ENCODE measurements at regions not wholly inside any gene's neighbourhood (a gene's known extent, or its start where the extent isn't known, plus 50 kb on each side); places are given as distances from the start of the nearest gene placed in this dataset.

GRCh38 chr14:36057452-36058116 lies 118.9 kb downstream of the PTCSC3 start:
- H3K27ac Mint-ChIP-seq: no peak overlapping the region
- H3K4me1 Mint-ChIP-seq (ENCODE audit: low read depth): no peaks in the 10 kb centered on the region
- H3K9me3 Mint-ChIP-seq: no peaks in the 10 kb centered on the region
- H3K36me3 Mint-ChIP-seq (ENCODE audit: low read depth): no peaks in the 10 kb centered on the region
- H3K4me3 Mint-ChIP-seq (ENCODE audit: low read depth): no peak overlapping the region
- H3K27me3 Mint-ChIP-seq (ENCODE audit: low read depth): peaks cover 21% of the 10 kb centered on the region
- no peak for DNase-seq (ENCODE audit: low spot score)
- intact Hi-C loops (cut with micrococcal nuclease): no loop called here

- Mint-ChIP-seq H3K36me3 (ENCODE audit: low read depth) (no peaks in the 10 kb centered on the region), H3K27me3 (ENCODE audit: low read depth) (peaks cover 18% of the 10 kb centered on the region), H3K4me3 (ENCODE audit: low read depth) (no peak overlapping the region)
These were observed 119.7 kb downstream of the PTCSC3 start for GRCh38 chr14:36056845-36057244.

GRCh38 chr14:36055681-36056225 lies 120.8 kb downstream of the PTCSC3 start:
- no peak overlapping the region for H3K4me3 Mint-ChIP-seq (ENCODE audit: low read depth)
- intact Hi-C loops (cut with micrococcal nuclease): no loop called here
- H3K27me3 Mint-ChIP-seq (ENCODE audit: low read depth): peaks cover 18% of the 10 kb centered on the region
- H3K4me1 Mint-ChIP-seq (ENCODE audit: low read depth): no peaks in the 10 kb centered on the region
- no peak overlapping the region for H3K27ac Mint-ChIP-seq
- no peaks in the 10 kb centered on the region for H3K36me3 Mint-ChIP-seq (ENCODE audit: low read depth)
- DNase-seq (ENCODE audit: low spot score): no peak
- H3K9me3 Mint-ChIP-seq: no peaks in the 10 kb centered on the region

More at GRCh38 chr14:36056845-36057244, 119.7 kb downstream of the PTCSC3 start:
- H3K4me1 Mint-ChIP-seq (ENCODE audit: low read depth): no peaks in the 10 kb centered on the region
- DNase-seq (ENCODE audit: low spot score): no peak
- intact Hi-C loops (cut with micrococcal nuclease): no loop called here
- H3K27ac Mint-ChIP-seq: no peak overlapping the region
- H3K9me3 Mint-ChIP-seq: no peaks in the 10 kb centered on the region

GRCh38 chr14:36055052-36055378 lies 121.5 kb downstream of the PTCSC3 start:
- H3K27me3 Mint-ChIP-seq (ENCODE audit: low read depth): peaks cover 18% of the 10 kb centered on the region
- intact Hi-C loops (cut with micrococcal nuclease): no loop called here
- H3K4me3 Mint-ChIP-seq (ENCODE audit: low read depth): no peak overlapping the region
- H3K9me3 Mint-ChIP-seq: no peaks in the 10 kb centered on the region
- no peaks in the 10 kb centered on the region for H3K36me3 Mint-ChIP-seq (ENCODE audit: low read depth)
- H3K4me1 Mint-ChIP-seq (ENCODE audit: low read depth): no peaks in the 10 kb centered on the region
- DNase-seq (ENCODE audit: low spot score): no peak
- no peak overlapping the region for H3K27ac Mint-ChIP-seq

GRCh38 chr14:36054353-36055051 lies 122.0 kb downstream of the PTCSC3 start:
- DNase-seq (ENCODE audit: low spot score): no peak
- Mint-ChIP-seq H3K4me1 (ENCODE audit: low read depth) (no peaks in the 10 kb centered on the region), H3K9me3 (no peaks in the 10 kb centered on the region), H3K27me3 (ENCODE audit: low read depth) (peaks cover 18% of the 10 kb centered on the region), H3K4me3 (ENCODE audit: low read depth) (no peak overlapping the region), H3K36me3 (ENCODE audit: low read depth) (no peaks in the 10 kb centered on the region), H3K27ac (no peak overlapping the region)
- intact Hi-C loops (cut with micrococcal nuclease): no loop called here

GRCh38 chr14:36052681-36053080 lies 123.8 kb downstream of the PTCSC3 start:
- H3K36me3 Mint-ChIP-seq (ENCODE audit: low read depth): no peaks in the 10 kb centered on the region
- peaks cover 12% of the 10 kb centered on the region for H3K27me3 Mint-ChIP-seq (ENCODE audit: low read depth)
- H3K4me1 Mint-ChIP-seq (ENCODE audit: low read depth): no peaks in the 10 kb centered on the region
- intact Hi-C loops (cut with micrococcal nuclease): no loop called here
- no peak for DNase-seq (ENCODE audit: low spot score)
- no peak overlapping the region for H3K4me3 Mint-ChIP-seq (ENCODE audit: low read depth)
- H3K27ac Mint-ChIP-seq: no peak overlapping the region
- H3K9me3 Mint-ChIP-seq: no peaks in the 10 kb centered on the region

- H3K27me3 Mint-ChIP-seq (ENCODE audit: low read depth): peaks cover 10% of the 10 kb centered on the region
These were observed 124.5 kb downstream of the PTCSC3 start for GRCh38 chr14:36052063-36052462.

GRCh38 chr14:36048667-36049066 lies 127.9 kb downstream of the PTCSC3 start:
- H3K27ac Mint-ChIP-seq: no peak overlapping the region
- H3K4me3 Mint-ChIP-seq (ENCODE audit: low read depth): no peak overlapping the region
- no peaks in the 10 kb centered on the region for H3K36me3 Mint-ChIP-seq (ENCODE audit: low read depth)
- peaks cover 11% of the 10 kb centered on the region for H3K27me3 Mint-ChIP-seq (ENCODE audit: low read depth)
- H3K4me1 Mint-ChIP-seq (ENCODE audit: low read depth): no peaks in the 10 kb centered on the region
- intact Hi-C loops (cut with micrococcal nuclease): no loop called here
- DNase-seq (ENCODE audit: low spot score): no peak
- no peaks in the 10 kb centered on the region for H3K9me3 Mint-ChIP-seq

More at GRCh38 chr14:36052063-36052462, 124.5 kb downstream of the PTCSC3 start:
- no peak for DNase-seq (ENCODE audit: low spot score)
- Mint-ChIP-seq H3K9me3 (no peaks in the 10 kb centered on the region), H3K27ac (no peak overlapping the region), H3K36me3 (ENCODE audit: low read depth) (no peaks in the 10 kb centered on the region), H3K4me3 (ENCODE audit: low read depth) (no peak overlapping the region), H3K4me1 (ENCODE audit: low read depth) (no peaks in the 10 kb centered on the region)
- intact Hi-C loops (cut with micrococcal nuclease): no loop called here

GRCh38 chr14:36047912-36048311 lies 128.6 kb downstream of the PTCSC3 start:
- Mint-ChIP-seq H3K4me1 (ENCODE audit: low read depth) (no peaks in the 10 kb centered on the region), H3K9me3 (no peaks in the 10 kb centered on the region), H3K4me3 (ENCODE audit: low read depth) (no peak overlapping the region), H3K27ac (no peak overlapping the region), H3K36me3 (ENCODE audit: low read depth) (no peaks in the 10 kb centered on the region), H3K27me3 (ENCODE audit: low read depth) (peaks cover 11% of the 10 kb centered on the region)
- no peak for DNase-seq (ENCODE audit: low spot score)
- intact Hi-C loops (cut with micrococcal nuclease): no loop called here

GRCh38 chr14:36035675-36036074 lies 140.8 kb downstream of the PTCSC3 start:
- no peak overlapping the region for H3K27ac Mint-ChIP-seq
- H3K27me3 Mint-ChIP-seq (ENCODE audit: low read depth): peaks cover 5% of the 10 kb centered on the region
- no peaks in the 10 kb centered on the region for H3K9me3 Mint-ChIP-seq
- DNase-seq (ENCODE audit: low spot score): no peak
- H3K4me1 Mint-ChIP-seq (ENCODE audit: low read depth): no peaks in the 10 kb centered on the region
- intact Hi-C loops (cut with micrococcal nuclease): no loop called here
- no peak overlapping the region for H3K4me3 Mint-ChIP-seq (ENCODE audit: low read depth)
- H3K36me3 Mint-ChIP-seq (ENCODE audit: low read depth): no peaks in the 10 kb centered on the region

GRCh38 chr14:36028665-36029064 lies 147.9 kb downstream of the PTCSC3 start:
- Mint-ChIP-seq H3K4me3 (ENCODE audit: low read depth) (no peak overlapping the region), H3K9me3 (no peaks in the 10 kb centered on the region), H3K27me3 (ENCODE audit: low read depth) (peaks cover 13% of the 10 kb centered on the region), H3K27ac (no peak overlapping the region), H3K4me1 (ENCODE audit: low read depth) (no peaks in the 10 kb centered on the region), H3K36me3 (ENCODE audit: low read depth) (no peaks in the 10 kb centered on the region)
- no peak for DNase-seq (ENCODE audit: low spot score)
- intact Hi-C loops (cut with micrococcal nuclease): no loop called here

GRCh38 chr14:36028218-36028617 lies 148.3 kb downstream of the PTCSC3 start:
- DNase-seq (ENCODE audit: low spot score): no peak
- no peak overlapping the region for H3K27ac Mint-ChIP-seq
- no peaks in the 10 kb centered on the region for H3K9me3 Mint-ChIP-seq
- no peaks in the 10 kb centered on the region for H3K36me3 Mint-ChIP-seq (ENCODE audit: low read depth)
- peaks cover 13% of the 10 kb centered on the region for H3K27me3 Mint-ChIP-seq (ENCODE audit: low read depth)
- peaks cover under 1% of the 10 kb centered on the region for H3K4me1 Mint-ChIP-seq (ENCODE audit: low read depth)
- intact Hi-C loops (cut with micrococcal nuclease): no loop called here
- H3K4me3 Mint-ChIP-seq (ENCODE audit: low read depth): no peak overlapping the region

GRCh38 chr14:36027354-36027753 lies 149.2 kb downstream of the PTCSC3 start:
- H3K36me3 Mint-ChIP-seq (ENCODE audit: low read depth): no peaks in the 10 kb centered on the region
- H3K27ac Mint-ChIP-seq: no peak overlapping the region
- no peak for DNase-seq (ENCODE audit: low spot score)
- H3K27me3 Mint-ChIP-seq (ENCODE audit: low read depth): peaks cover 13% of the 10 kb centered on the region
- intact Hi-C loops (cut with micrococcal nuclease): no loop called here
- H3K9me3 Mint-ChIP-seq: no peaks in the 10 kb centered on the region
- H3K4me1 Mint-ChIP-seq (ENCODE audit: low read depth): peaks cover 5% of the 10 kb centered on the region
- no peak overlapping the region for H3K4me3 Mint-ChIP-seq (ENCODE audit: low read depth)
